HepG2 (cell line): ENCODE measurements at regions not wholly inside any gene's neighbourhood (a gene's known extent, or its start where the extent isn't known, plus 50 kb on each side); places are given as distances from the start of the nearest gene placed in this dataset.

ENCODE experiments used
- POLR2AphosphoS5 ChIP-seq: IDR thresholded peaks from 2 replicates; pipeline ENCODE4 v1.6.1; 2012; ENCODE audit warnings: low read depth, low read length
- TAF1 ChIP-seq: sonication (generic); formaldehyde crosslinking; IDR thresholded peaks from 2 replicates; pipeline ENCODE4 v1.4.0; 2020; ENCODE audit warnings: missing genetic modification reagents
- TF ChIP-seq, protein P1 (sequence below): sonication (generic); formaldehyde crosslinking; conservative IDR thresholded peaks from 2 replicates; pipeline ENCODE4 v1.4.0; 2020; ENCODE audit warnings: missing genetic modification reagents

DNA sequence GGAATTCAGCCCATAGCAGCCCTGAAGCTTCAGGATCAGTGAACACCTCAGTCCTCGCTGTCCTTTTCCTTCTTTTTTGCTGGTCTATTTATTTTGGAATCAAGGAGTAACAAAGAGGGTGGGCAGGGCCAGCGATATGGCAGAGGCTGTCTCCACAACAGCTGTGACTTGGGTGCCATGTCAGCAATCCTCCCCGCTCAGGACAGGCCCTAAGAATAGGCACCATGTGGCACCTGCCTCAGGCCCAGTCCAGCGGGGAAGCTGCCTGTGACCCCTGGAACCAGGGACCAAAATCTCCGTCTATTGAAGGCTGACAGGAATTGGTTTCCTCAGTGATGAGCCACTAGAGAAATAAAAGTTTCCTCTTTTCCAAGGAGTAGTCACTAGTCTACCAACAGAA lies 58.6 kb upstream of the TNR start:
- no peak for TF ChIP-seq POLR2AphosphoS5
- TF ChIP-seq, protein P1, sequence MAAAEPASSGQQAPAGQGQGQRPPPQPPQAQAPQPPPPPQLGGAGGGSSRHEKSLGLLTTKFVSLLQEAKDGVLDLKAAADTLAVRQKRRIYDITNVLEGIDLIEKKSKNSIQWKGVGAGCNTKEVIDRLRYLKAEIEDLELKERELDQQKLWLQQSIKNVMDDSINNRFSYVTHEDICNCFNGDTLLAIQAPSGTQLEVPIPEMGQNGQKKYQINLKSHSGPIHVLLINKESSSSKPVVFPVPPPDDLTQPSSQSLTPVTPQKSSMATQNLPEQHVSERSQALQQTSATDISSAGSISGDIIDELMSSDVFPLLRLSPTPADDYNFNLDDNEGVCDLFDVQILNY (CRISPR knock-in tag), result no peak
- no peak for TF ChIP-seq TAF1
